ENCODE measurements at regions not wholly inside any gene's neighbourhood (a gene's known extent, or its start where the extent isn't known, plus 50 kb on each side); places are given as distances from the start of the nearest gene placed in this dataset.

GRCh38 chr5:2696156-2696807 is 55.2 kb downstream of the IRX2 start:
- no peak for DNase-seq

GRCh38 chr5:2695200-2695891 is 56.1 kb downstream of the IRX2 start:
- no peak for DNase-seq

GRCh38 chr5:2691530-2691929 is 59.9 kb downstream of the IRX2 start:
- no peak for DNase-seq

GRCh38 chr5:2690293-2690692 is 61.2 kb downstream of the IRX2 start:
- DNase-seq, result no peak

- no peak for DNase-seq
Measured at GRCh38 chr5:2688586-2688985, 62.9 kb downstream of the IRX2 start.

GRCh38 chr5:2687746-2688145 is 63.7 kb downstream of the IRX2 start:
- DNase-seq, result no peak

GRCh38 chr5:2686321-2687124 is 65.0 kb downstream of the IRX2 start:
- no peak for DNase-seq

GRCh38 chr5:2685651-2686272 is 65.7 kb downstream of the IRX2 start:
- no peak for DNase-seq

- DNase-seq, result no peak
Measured at GRCh38 chr5:2684606-2685005, 66.9 kb downstream of the IRX2 start.

- DNase-seq, result no peak
Measured at GRCh38 chr5:2683720-2684119, 67.8 kb downstream of the IRX2 start.

GRCh38 chr5:2681476-2681875 is 70.0 kb downstream of the IRX2 start:
- DNase-seq, result no peak

- DNase-seq, result no peak
Measured at GRCh38 chr5:2680979-2681378, 70.5 kb downstream of the IRX2 start.

- no peak for DNase-seq
Measured at GRCh38 chr5:2677689-2678088, 73.8 kb downstream of the IRX2 start.

- no peak for DNase-seq
Measured at GRCh38 chr5:2675548-2675947, 75.9 kb downstream of the IRX2 start.

- no peak for DNase-seq
Measured at GRCh38 chr5:2674456-2674855, 77.0 kb downstream of the IRX2 start.

- no peak for DNase-seq
Measured at GRCh38 chr5:2670940-2671339, 80.5 kb downstream of the IRX2 start.

- no peak for DNase-seq
Measured at GRCh38 chr5:2669913-2670312, 81.6 kb downstream of the IRX2 start.

- DNase-seq, result no peak
Measured at GRCh38 chr5:2669259-2669658, 82.2 kb downstream of the IRX2 start.

GRCh38 chr5:2666081-2666480 is 85.4 kb downstream of the IRX2 start:
- DNase-seq, result peak in 1 of 3 experiments; percentile 12

GRCh38 chr5:2663489-2663888 is 88.0 kb downstream of the IRX2 start:
- DNase-seq, result no peak

GRCh38 chr5:2660315-2660714 is 91.2 kb downstream of the IRX2 start:
- DNase-seq, result no peak

- peak in 1 of 3 experiments; percentile 30 for DNase-seq
Measured at GRCh38 chr5:2658881-2659470, 92.5 kb downstream of the IRX2 start.

GRCh38 chr5:2658447-2658846 is 93.0 kb downstream of the IRX2 start:
- DNase-seq, result peak in 1 of 3 experiments; percentile 35

Measured in NCI-H1417 (cell line).